Sigmoid colon (tissue), 4 donors: ENCODE measurements at regions not wholly inside any gene's neighbourhood (a gene's known extent, or its start where the extent isn't known, plus 50 kb on each side); places are given as distances from the start of the nearest gene placed in this dataset.

Experiments used
- EP300 ChIP-seq, 4 donors: sonication (generic); formaldehyde crosslinking; IDR thresholded peaks; one replicate each; pipeline ENCODE4 v1.6.1; 2017; ENCODE audit warnings: antibody characterized with exemption in 4 of 4
- POLR2A ChIP-seq, 2 donors: fragments of 450-650 bp; IDR thresholded peaks; one replicate each; pipeline ENCODE4 v1.6.1; 2016; ENCODE audit warnings: antibody characterized with exemption in 2 of 2, mild to moderate bottlenecking in 2 of 2, moderate library complexity in 2 of 2
- TF ChIP-seq, protein P1 (sequence below), 4 experiments: fragments of 450-650 bp in 3 of 4; fragments of 200-600 bp in 1 of 4; IDR thresholded peaks; one replicate each; pipeline ENCODE4 v1.5.1; 2016 to 2019; ENCODE audit warnings: antibody characterized with exemption in 4 of 4, mild to moderate bottlenecking in 3 of 4, moderate library complexity in 2 of 4

DNA sequence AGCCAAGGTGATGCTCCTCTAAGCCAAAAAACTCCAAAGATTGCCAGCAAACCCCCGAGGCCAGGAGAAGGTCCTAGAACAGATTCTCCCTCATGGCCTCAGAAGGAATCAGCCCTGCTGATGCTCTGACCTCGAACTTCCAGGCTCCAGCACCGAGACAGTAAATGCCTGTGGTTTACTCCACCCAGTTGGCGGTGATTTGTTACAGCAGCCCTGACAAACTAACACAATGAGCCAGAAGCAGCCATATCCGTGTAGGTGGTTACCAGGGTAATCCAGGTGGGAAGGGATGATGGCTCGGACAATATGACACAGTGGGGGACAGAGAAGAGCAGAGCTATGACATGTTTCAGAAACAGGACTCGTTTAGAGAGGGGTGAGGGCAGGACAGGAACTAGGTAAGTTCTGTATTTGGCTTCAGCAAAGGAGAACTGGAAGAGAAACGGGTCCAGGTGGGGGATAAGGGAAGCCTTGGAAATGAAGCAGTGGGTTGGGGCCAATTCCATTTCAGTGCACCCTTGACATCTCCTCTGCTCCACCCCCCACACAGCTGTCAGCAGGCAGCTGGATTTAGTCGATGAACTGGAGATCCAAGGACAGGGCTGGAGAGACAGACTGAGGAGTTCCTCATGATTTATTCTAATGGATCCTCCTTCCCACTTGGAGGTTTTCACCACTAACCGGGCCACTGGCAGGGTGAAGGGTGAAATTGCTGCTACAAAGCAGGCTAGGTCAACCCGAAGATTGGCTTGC lies 179.7 kb upstream of the SH3BP4 start:
- TF ChIP-seq, protein P1, sequence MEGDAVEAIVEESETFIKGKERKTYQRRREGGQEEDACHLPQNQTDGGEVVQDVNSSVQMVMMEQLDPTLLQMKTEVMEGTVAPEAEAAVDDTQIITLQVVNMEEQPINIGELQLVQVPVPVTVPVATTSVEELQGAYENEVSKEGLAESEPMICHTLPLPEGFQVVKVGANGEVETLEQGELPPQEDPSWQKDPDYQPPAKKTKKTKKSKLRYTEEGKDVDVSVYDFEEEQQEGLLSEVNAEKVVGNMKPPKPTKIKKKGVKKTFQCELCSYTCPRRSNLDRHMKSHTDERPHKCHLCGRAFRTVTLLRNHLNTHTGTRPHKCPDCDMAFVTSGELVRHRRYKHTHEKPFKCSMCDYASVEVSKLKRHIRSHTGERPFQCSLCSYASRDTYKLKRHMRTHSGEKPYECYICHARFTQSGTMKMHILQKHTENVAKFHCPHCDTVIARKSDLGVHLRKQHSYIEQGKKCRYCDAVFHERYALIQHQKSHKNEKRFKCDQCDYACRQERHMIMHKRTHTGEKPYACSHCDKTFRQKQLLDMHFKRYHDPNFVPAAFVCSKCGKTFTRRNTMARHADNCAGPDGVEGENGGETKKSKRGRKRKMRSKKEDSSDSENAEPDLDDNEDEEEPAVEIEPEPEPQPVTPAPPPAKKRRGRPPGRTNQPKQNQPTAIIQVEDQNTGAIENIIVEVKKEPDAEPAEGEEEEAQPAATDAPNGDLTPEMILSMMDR (IDR thresholded peaks at IDR 0.05): no peak
- TF ChIP-seq POLR2A (IDR thresholded peaks at IDR 0.05) (no peak), EP300 (IDR thresholded peaks at IDR 0.05) (no peak)
